Neural cell (in vitro differentiated cells): ENCODE measurements at regions not wholly inside any gene's neighbourhood (a gene's known extent, or its start where the extent isn't known, plus 50 kb on each side); places are given as distances from the start of the nearest gene placed in this dataset.
"Not testable (repeated sequence)": the region's sequence is repeated elsewhere in the genome, so short reads cannot be mapped to it uniquely, and the experiment has no call there.

ENCODE experiments used
- CTCF ChIP-seq: fragments of 450-650 bp; IDR thresholded peaks from 2 replicates; pipeline ENCODE4 v1.5.1; 2014; ENCODE audit warnings: antibody characterized with exemption, mild to moderate bottlenecking, moderate library complexity; ENCODE audit not compliant: poor library complexity, severe bottlenecking
- EP300 ChIP-seq: fragments of 450-650 bp; conservative IDR thresholded peaks from 2 replicates; pipeline ENCODE4 v1.6.1; 2014; ENCODE audit warnings: antibody characterized with exemption, mild to moderate bottlenecking, moderate library complexity; ENCODE audit not compliant: poor library complexity, severe bottlenecking
- EZH2 ChIP-seq: fragments of 200-600, 300-800 bp; shearing (Covaris generic), sonication (generic); IDR thresholded peaks from 2 replicates; pipeline ENCODE4 v1.6.1; 2014; ENCODE audit warnings: antibody characterized with exemption, low read length, borderline replicate concordance, mild to moderate bottlenecking; ENCODE audit not compliant: insufficient read depth, poor library complexity, severe bottlenecking
- MXI1 ChIP-seq: fragments of 450-650 bp; conservative IDR thresholded peaks from 2 replicates; pipeline ENCODE4 v1.6.1; 2014; ENCODE audit warnings: antibody characterized with exemption, mild to moderate bottlenecking; ENCODE audit not compliant: poor library complexity, severe bottlenecking
- POLR2AphosphoS5 ChIP-seq: IDR thresholded peaks from 2 replicates; pipeline ENCODE4 v1.6.1; 2012
- RAD21 ChIP-seq: fragments of 450-650 bp; conservative IDR thresholded peaks from 2 replicates; pipeline ENCODE4 v1.6.1; 2014; ENCODE audit warnings: antibody characterized with exemption, mild to moderate bottlenecking, moderate library complexity
- SMC3 ChIP-seq: fragments of 450-650 bp; conservative IDR thresholded peaks from 2 replicates; pipeline ENCODE4 v1.6.1; 2014; ENCODE audit warnings: antibody characterized with exemption, mild to moderate bottlenecking, moderate library complexity; ENCODE audit not compliant: poor library complexity
- TF ChIP-seq, protein P1 (sequence below): IDR thresholded peaks from 2 replicates; pipeline ENCODE4 v1.6.1; 2012; ENCODE audit warnings: borderline replicate concordance

- TF ChIP-seq CTCF, SMC3, POLR2AphosphoS5, EP300, EZH2, MXI1, RAD21: not testable (repeated sequence)
- TF ChIP-seq, protein P1, sequence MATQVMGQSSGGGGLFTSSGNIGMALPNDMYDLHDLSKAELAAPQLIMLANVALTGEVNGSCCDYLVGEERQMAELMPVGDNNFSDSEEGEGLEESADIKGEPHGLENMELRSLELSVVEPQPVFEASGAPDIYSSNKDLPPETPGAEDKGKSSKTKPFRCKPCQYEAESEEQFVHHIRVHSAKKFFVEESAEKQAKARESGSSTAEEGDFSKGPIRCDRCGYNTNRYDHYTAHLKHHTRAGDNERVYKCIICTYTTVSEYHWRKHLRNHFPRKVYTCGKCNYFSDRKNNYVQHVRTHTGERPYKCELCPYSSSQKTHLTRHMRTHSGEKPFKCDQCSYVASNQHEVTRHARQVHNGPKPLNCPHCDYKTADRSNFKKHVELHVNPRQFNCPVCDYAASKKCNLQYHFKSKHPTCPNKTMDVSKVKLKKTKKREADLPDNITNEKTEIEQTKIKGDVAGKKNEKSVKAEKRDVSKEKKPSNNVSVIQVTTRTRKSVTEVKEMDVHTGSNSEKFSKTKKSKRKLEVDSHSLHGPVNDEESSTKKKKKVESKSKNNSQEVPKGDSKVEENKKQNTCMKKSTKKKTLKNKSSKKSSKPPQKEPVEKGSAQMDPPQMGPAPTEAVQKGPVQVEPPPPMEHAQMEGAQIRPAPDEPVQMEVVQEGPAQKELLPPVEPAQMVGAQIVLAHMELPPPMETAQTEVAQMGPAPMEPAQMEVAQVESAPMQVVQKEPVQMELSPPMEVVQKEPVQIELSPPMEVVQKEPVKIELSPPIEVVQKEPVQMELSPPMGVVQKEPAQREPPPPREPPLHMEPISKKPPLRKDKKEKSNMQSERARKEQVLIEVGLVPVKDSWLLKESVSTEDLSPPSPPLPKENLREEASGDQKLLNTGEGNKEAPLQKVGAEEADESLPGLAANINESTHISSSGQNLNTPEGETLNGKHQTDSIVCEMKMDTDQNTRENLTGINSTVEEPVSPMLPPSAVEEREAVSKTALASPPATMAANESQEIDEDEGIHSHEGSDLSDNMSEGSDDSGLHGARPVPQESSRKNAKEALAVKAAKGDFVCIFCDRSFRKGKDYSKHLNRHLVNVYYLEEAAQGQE: not testable (repeated sequence)
These were observed 93.7 kb upstream of the ALDH3B2 start for GRCh38 chr11:67768001-67768730.
